ENCODE measurements at regions not wholly inside any gene's neighbourhood (a gene's known extent, or its start where the extent isn't known, plus 50 kb on each side); places are given as distances from the start of the nearest gene placed in this dataset.

GRCh38 chr1:207243442-207244408 is 77.8 kb upstream of the CD55 start:
- ChIA-PET POLR2A (no interaction called here), CTCF (interaction anchor here (0.7 kb wide), 1 partner anchor 12 kb away, joined by 3 read pairs; no protein-coding TSS in a partner anchor)
- H3K4me3 ChIP-seq (ENCODE audit: low read depth, low read length): no peak overlapping the region
- no peak for DNase-seq (ENCODE audit: low read depth, low spot score)
- TF ChIP-seq, protein P1, sequence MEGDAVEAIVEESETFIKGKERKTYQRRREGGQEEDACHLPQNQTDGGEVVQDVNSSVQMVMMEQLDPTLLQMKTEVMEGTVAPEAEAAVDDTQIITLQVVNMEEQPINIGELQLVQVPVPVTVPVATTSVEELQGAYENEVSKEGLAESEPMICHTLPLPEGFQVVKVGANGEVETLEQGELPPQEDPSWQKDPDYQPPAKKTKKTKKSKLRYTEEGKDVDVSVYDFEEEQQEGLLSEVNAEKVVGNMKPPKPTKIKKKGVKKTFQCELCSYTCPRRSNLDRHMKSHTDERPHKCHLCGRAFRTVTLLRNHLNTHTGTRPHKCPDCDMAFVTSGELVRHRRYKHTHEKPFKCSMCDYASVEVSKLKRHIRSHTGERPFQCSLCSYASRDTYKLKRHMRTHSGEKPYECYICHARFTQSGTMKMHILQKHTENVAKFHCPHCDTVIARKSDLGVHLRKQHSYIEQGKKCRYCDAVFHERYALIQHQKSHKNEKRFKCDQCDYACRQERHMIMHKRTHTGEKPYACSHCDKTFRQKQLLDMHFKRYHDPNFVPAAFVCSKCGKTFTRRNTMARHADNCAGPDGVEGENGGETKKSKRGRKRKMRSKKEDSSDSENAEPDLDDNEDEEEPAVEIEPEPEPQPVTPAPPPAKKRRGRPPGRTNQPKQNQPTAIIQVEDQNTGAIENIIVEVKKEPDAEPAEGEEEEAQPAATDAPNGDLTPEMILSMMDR (IDR thresholded peaks at IDR 0.05; ENCODE audit: insufficient read depth, low read length, missing control alignments): no peak

DNA sequence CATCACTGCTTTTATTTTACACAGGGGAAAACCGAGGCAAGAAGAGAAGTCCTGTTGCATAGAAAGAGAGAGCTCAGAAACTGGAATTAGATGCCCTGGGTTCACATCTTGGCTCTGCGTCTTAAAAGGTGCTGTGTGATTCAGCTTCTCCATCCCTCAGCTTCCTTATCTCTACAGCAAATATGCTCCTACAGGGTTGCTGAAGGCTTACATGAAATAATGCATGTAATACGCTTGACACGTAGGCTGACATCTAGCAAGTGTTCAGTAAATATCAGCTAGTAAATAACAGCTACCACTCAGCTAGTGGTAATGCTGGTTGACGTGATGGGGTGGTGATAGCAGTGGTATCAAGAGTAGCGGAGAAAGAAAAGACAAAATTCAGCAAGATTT is 77.1 kb upstream of the CD55 start:
- ChIA-PET CTCF (no interaction called here), POLR2A (interaction anchor here (0.6 kb wide), 1 partner anchor 160 kb away, joined by 3 read pairs; no protein-coding TSS in a partner anchor)
- DNase-seq (ENCODE audit: low read depth, low spot score): no peak
- TF ChIP-seq, protein P1 (IDR thresholded peaks at IDR 0.05; ENCODE audit: insufficient read depth, low read length, missing control alignments): no peak
- H3K4me3 ChIP-seq (ENCODE audit: low read depth, low read length): no peak overlapping the region

GRCh38 chr1:207245124-207245523 is 76.4 kb upstream of the CD55 start:
- DNase-seq (ENCODE audit: low read depth, low spot score): no peak
- TF ChIP-seq, protein P1 (IDR thresholded peaks at IDR 0.05; ENCODE audit: insufficient read depth, low read length, missing control alignments): no peak
- POLR2A ChIA-PET: interaction anchor here (0.6 kb wide), 1 partner anchor 160 kb away, joined by 3 read pairs; no protein-coding TSS in a partner anchor
- no peak overlapping the region for H3K4me3 ChIP-seq (ENCODE audit: low read depth, low read length)
- CTCF ChIA-PET: no interaction called here

DNA sequence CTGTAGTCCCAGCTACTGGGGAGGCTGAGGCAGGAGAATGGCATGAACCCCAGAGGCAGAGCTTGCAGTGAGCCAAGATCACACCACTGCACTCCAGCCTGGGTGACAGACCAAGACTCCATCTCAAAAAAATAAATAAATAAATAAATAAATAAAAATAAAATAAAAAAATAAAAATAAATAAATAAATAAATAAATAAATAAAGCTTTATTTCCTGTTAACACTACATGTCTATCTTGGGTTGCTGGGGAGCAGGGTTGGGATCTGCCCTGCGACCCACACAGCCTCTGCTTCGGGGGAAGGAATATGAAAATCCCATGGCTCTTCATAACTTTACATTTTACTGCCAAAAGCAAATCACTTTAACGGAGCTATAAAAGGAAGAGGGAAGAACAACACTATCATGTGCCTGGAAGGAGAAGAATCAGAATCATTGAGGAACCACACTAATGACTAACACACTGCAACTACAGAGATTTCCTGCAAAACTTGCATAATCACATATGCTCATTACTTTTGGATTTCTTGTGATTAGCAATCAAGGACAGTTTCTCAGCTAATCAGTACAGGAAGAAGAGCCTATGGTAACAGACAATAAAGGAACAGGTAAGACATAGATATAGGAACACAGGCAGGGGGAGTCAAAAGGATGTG is 72.8 kb upstream of the CD55 start:
- TF ChIP-seq, protein P1 (IDR thresholded peaks at IDR 0.05; ENCODE audit: insufficient read depth, low read length, missing control alignments): no peak
- ChIA-PET CTCF (interaction anchor here (0.7 kb wide), 1 partner anchor 151 kb away, joined by 3 read pairs; no protein-coding TSS in a partner anchor), POLR2A (no interaction called here)
- no peak for DNase-seq (ENCODE audit: low read depth, low spot score)
- no peak overlapping the region for H3K4me3 ChIP-seq (ENCODE audit: low read depth, low read length)

DNA sequence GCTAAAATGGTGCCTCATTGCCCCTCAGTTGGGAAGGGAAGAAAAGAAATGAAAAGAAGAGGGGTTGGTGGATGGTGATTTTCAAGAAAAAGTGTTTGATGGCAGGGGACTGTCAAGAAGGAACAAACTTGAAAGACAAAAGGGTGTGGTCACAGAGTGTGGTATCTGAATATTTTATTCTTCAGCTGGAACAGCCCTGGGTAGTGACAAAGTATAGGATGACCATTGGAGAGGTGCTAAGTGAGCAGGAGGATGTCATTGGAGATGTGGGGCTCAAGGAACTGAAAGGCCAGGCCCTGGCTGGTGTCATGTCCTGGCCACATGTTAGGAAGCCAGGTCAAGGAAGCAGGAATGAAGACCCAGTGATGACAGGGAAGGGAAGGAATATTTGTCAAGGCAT is 71.0 kb upstream of the CD55 start:
- CTCF ChIA-PET: no interaction called here
- no peak for DNase-seq (ENCODE audit: low read depth, low spot score)
- H3K4me3 ChIP-seq (ENCODE audit: low read depth, low read length): no peak overlapping the region
- TF ChIP-seq, protein P1 (IDR thresholded peaks at IDR 0.05; ENCODE audit: insufficient read depth, low read length, missing control alignments): no peak
- POLR2A ChIA-PET: no interaction called here

DNA sequence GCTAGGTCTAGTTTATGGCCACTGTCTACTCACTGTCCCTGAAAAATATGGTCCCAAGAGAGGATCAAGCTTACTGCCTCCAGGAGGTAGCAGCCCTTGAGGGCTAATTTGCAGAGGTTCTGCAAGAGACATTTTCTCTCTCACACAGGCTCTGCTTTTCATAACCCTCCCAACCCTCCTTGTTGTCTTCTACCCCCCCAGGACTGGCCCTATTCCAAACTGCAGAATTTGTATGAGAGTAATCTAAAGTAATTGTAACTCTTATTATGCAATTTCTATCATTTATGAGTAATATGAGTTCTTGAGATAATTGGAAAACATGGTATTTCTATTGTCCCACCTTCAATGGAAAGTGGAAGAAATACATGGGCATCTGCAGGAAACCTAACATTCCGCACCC is 70.4 kb upstream of the CD55 start:
- ChIA-PET POLR2A (no interaction called here), CTCF (no interaction called here)
- DNase-seq (ENCODE audit: low read depth, low spot score): no peak
- TF ChIP-seq, protein P1 (IDR thresholded peaks at IDR 0.05; ENCODE audit: insufficient read depth, low read length, missing control alignments): no peak
- no peak overlapping the region for H3K4me3 ChIP-seq (ENCODE audit: low read depth, low read length)
